ENCODE measurements at regions not wholly inside any gene's neighbourhood (a gene's known extent, or its start where the extent isn't known, plus 50 kb on each side); places are given as distances from the start of the nearest gene placed in this dataset.

GRCh38 chr2:6776125-6776524 lies 89.6 kb downstream of the CMPK2 start:
- no peak for TF ChIP-seq ZBTB38 (CRISPR knock-in tag; IDR thresholded peaks at IDR 0.05)
- TF ChIP-seq KDM1A (CRISPR knock-in tag; IDR thresholded peaks at IDR 0.05) = no peak
- no peak for TF ChIP-seq KAT8 (CRISPR knock-in tag; IDR thresholded peaks at IDR 0.05)
- TF ChIP-seq ZNF737 (CRISPR knock-in tag; IDR thresholded peaks at IDR 0.05; ENCODE audit: borderline replicate concordance) = no peak
- TF ChIP-seq CTCF (CRISPR knock-in tag; IDR thresholded peaks at IDR 0.05) = no peak
- TF ChIP-seq ZMYM3 (CRISPR knock-in tag; IDR thresholded peaks at IDR 0.05) = no peak
- TF ChIP-seq ATF6 (CRISPR knock-in tag; conservative IDR thresholded peaks at IDR 0.05) = no peak
- no peak for TF ChIP-seq FOSL1 (CRISPR knock-in tag; IDR thresholded peaks at IDR 0.05; ENCODE audit: borderline replicate concordance)
- TF ChIP-seq POLR2A (IDR thresholded peaks at IDR 0.05; ENCODE audit: insufficient read depth in 1 of 2, low read depth in 2 of 2, low read length in 2 of 2) = no peak
- TF ChIP-seq RAD51 (IDR thresholded peaks at IDR 0.05; ENCODE audit: borderline replicate concordance) = no peak

All from HepG2 (cell line).